Panc1 (cell line): ENCODE measurements at regions not wholly inside any gene's neighbourhood (a gene's known extent, or its start where the extent isn't known, plus 50 kb on each side); places are given as distances from the start of the nearest gene placed in this dataset.

Experiments
- CTCF ChIP-seq: fragments of 450-650 bp; IDR thresholded peaks from 2 replicates; pipeline ENCODE4 v1.5.1; 2017; ENCODE audit warnings: mild to moderate bottlenecking
- POLR2AphosphoS5 ChIP-seq: IDR thresholded peaks from 2 replicates; pipeline ENCODE4 v1.6.1; 2012; ENCODE audit warnings: mild to moderate bottlenecking, low read depth, low read length, moderate library complexity
- REST ChIP-seq, 2 experiments: IDR thresholded peaks; 2 replicates each; pipeline ENCODE4 v1.6.1; 2011 to 2012; ENCODE audit warnings: low read depth in 2 of 2, control low read depth in 1 of 2, low read length in 1 of 2, mild to moderate bottlenecking in 1 of 2, moderate library complexity in 1 of 2; ENCODE audit not compliant: insufficient read depth in 1 of 2
- SIN3A ChIP-seq: IDR thresholded peaks from 2 replicates; pipeline ENCODE4 v1.6.1; 2012; ENCODE audit warnings: low read depth, mild to moderate bottlenecking, low read length, moderate library complexity, borderline replicate concordance; ENCODE audit not compliant: insufficient read depth

- TF ChIP-seq POLR2AphosphoS5: no peak
- no peak for TF ChIP-seq CTCF
- no peak for TF ChIP-seq SIN3A
- TF ChIP-seq REST (IDR thresholded peaks at IDR 0.05; ENCODE audit: insufficient read depth in 1 of 2, low read depth in 2 of 2, low read length in 1 of 2): no peak
Measured at GRCh38 chr1:114336360-114336759, 174.6 kb downstream of the TRIM33 start.
